OCI-LY1 (cell line): ENCODE measurements at regions not wholly inside any gene's neighbourhood (a gene's known extent, or its start where the extent isn't known, plus 50 kb on each side); places are given as distances from the start of the nearest gene placed in this dataset.

ENCODE experiments used
- EZH2 ChIP-seq: fragments of 200-600 bp; sonication (generic), shearing (Covaris generic); IDR thresholded peaks from 2 replicates; pipeline ENCODE4 v1.8.0; 2017; ENCODE audit warnings: borderline replicate concordance, mixed run types, mild to moderate bottlenecking, antibody characterized with exemption, low read length, moderate library complexity, mixed read lengths
- TF ChIP-seq, protein P1 (sequence below): fragments of 200-600 bp; sonication (generic), shearing (Covaris generic); IDR thresholded peaks from 2 replicates; pipeline ENCODE4 v1.5.1; 2017; ENCODE audit warnings: mild to moderate bottlenecking, antibody characterized with exemption, low read length, moderate library complexity, mixed read lengths

- TF ChIP-seq, protein P1, sequence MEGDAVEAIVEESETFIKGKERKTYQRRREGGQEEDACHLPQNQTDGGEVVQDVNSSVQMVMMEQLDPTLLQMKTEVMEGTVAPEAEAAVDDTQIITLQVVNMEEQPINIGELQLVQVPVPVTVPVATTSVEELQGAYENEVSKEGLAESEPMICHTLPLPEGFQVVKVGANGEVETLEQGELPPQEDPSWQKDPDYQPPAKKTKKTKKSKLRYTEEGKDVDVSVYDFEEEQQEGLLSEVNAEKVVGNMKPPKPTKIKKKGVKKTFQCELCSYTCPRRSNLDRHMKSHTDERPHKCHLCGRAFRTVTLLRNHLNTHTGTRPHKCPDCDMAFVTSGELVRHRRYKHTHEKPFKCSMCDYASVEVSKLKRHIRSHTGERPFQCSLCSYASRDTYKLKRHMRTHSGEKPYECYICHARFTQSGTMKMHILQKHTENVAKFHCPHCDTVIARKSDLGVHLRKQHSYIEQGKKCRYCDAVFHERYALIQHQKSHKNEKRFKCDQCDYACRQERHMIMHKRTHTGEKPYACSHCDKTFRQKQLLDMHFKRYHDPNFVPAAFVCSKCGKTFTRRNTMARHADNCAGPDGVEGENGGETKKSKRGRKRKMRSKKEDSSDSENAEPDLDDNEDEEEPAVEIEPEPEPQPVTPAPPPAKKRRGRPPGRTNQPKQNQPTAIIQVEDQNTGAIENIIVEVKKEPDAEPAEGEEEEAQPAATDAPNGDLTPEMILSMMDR, result no peak
- no peak for TF ChIP-seq EZH2
These were observed 936.6 kb upstream of the EPHA5 start for GRCh38 chr4:66606908-66607307.
